ENCODE measurements at regions not wholly inside any gene's neighbourhood (a gene's known extent, or its start where the extent isn't known, plus 50 kb on each side); places are given as distances from the start of the nearest gene placed in this dataset.

- no peak for DNase-seq (ENCODE audit: low spot score)
Observed at GRCh38 chr7:25859412-25860274, 292.4 kb upstream of the NFE2L3 start.

- DNase-seq (ENCODE audit: low spot score) = no peak
Observed at GRCh38 chr7:25860275-25861163, 291.5 kb upstream of the NFE2L3 start.

- DNase-seq (ENCODE audit: low spot score) = no peak
Observed at GRCh38 chr7:25861164-25861496, 290.9 kb upstream of the NFE2L3 start.

- DNase-seq (ENCODE audit: low spot score) = no peak
Observed at GRCh38 chr7:25861601-25862260, 290.3 kb upstream of the NFE2L3 start.

GRCh38 chr7:25862261-25863004 is 289.6 kb upstream of the NFE2L3 start:
- DNase-seq (ENCODE audit: low spot score) = peak; percentile 84

- DNase-seq (ENCODE audit: low spot score) = no peak
Observed at GRCh38 chr7:25863005-25863728, 288.8 kb upstream of the NFE2L3 start.

- no peak for DNase-seq (ENCODE audit: low spot score)
Observed at GRCh38 chr7:25863729-25864110, 288.3 kb upstream of the NFE2L3 start.

- DNase-seq (ENCODE audit: low spot score) = no peak
Observed at GRCh38 chr7:25864511-25864910, 287.5 kb upstream of the NFE2L3 start.

GRCh38 chr7:25864943-25865751 is 286.9 kb upstream of the NFE2L3 start:
- DNase-seq (ENCODE audit: low spot score) = no peak

GRCh38 chr7:25868509-25868908 is 283.5 kb upstream of the NFE2L3 start:
- DNase-seq (ENCODE audit: low spot score) = no peak

GRCh38 chr7:25870574-25870973 is 281.4 kb upstream of the NFE2L3 start:
- DNase-seq (ENCODE audit: low spot score) = no peak

- DNase-seq (ENCODE audit: low spot score) = no peak
Observed at GRCh38 chr7:25876092-25876491, 275.9 kb upstream of the NFE2L3 start.

GRCh38 chr7:25877802-25878789 is 273.9 kb upstream of the NFE2L3 start:
- no peak for DNase-seq (ENCODE audit: low spot score)

GRCh38 chr7:25879799-25880198 is 272.2 kb upstream of the NFE2L3 start:
- no peak for DNase-seq (ENCODE audit: low spot score)

GRCh38 chr7:25881317-25882037 is 270.5 kb upstream of the NFE2L3 start:
- no peak for DNase-seq (ENCODE audit: low spot score)

- no peak for DNase-seq (ENCODE audit: low spot score)
Observed at GRCh38 chr7:25882151-25882773, 269.7 kb upstream of the NFE2L3 start.

- no peak for DNase-seq (ENCODE audit: low spot score)
Observed at GRCh38 chr7:25884265-25884828, 267.7 kb upstream of the NFE2L3 start.

Measured in HuH-7.5 (cell line).